HuH-7.5 (cell line): ENCODE measurements at regions not wholly inside any gene's neighbourhood (a gene's known extent, or its start where the extent isn't known, plus 50 kb on each side); places are given as distances from the start of the nearest gene placed in this dataset.

Experiments
- DNase-seq: peaks from one replicate; pipeline ENCODE4 v3.0.0; 2011; ENCODE audit warnings: low spot score

GRCh38 chr16:56140645-56141044, 50.6 kb upstream of the GNAO1 start:
- no peak for DNase-seq

GRCh38 chr16:56137269-56137668, 54.0 kb upstream of the GNAO1 start:
- DNase-seq = no peak

- DNase-seq = no peak
These were observed 55.0 kb upstream of the GNAO1 start for GRCh38 chr16:56136256-56136655.

- DNase-seq = no peak
These were observed 56.5 kb upstream of the GNAO1 start for GRCh38 chr16:56134790-56135189.

- no peak for DNase-seq
These were observed 65.4 kb upstream of the GNAO1 start for GRCh38 chr16:56125922-56126321.

- no peak for DNase-seq
These were observed 69.0 kb upstream of the GNAO1 start for GRCh38 chr16:56122251-56122650.

GRCh38 chr16:56121156-56121500, 70.2 kb upstream of the GNAO1 start:
- no peak for DNase-seq

- no peak for DNase-seq
These were observed 70.7 kb upstream of the GNAO1 start for GRCh38 chr16:56120447-56121155.

- no peak for DNase-seq
These were observed 72.2 kb upstream of the GNAO1 start for GRCh38 chr16:56119133-56119532.

- DNase-seq = no peak
These were observed 74.7 kb upstream of the GNAO1 start for GRCh38 chr16:56116577-56116964.

- no peak for DNase-seq
These were observed 75.3 kb upstream of the GNAO1 start for GRCh38 chr16:56115817-56116576.

- DNase-seq = no peak
These were observed 78.1 kb upstream of the GNAO1 start for GRCh38 chr16:56113223-56113622.

- no peak for DNase-seq
These were observed 80.2 kb upstream of the GNAO1 start for GRCh38 chr16:56111100-56111499.

- no peak for DNase-seq
These were observed 81.3 kb upstream of the GNAO1 start for GRCh38 chr16:56109994-56110393.

GRCh38 chr16:56109205-56109604, 82.1 kb upstream of the GNAO1 start:
- no peak for DNase-seq

- no peak for DNase-seq
These were observed 82.6 kb upstream of the GNAO1 start for GRCh38 chr16:56108724-56109123.

- DNase-seq = no peak
These were observed 83.2 kb upstream of the GNAO1 start for GRCh38 chr16:56108056-56108471.

GRCh38 chr16:56106527-56106926, 84.8 kb upstream of the GNAO1 start:
- DNase-seq = no peak

GRCh38 chr16:56102906-56103305, 88.4 kb upstream of the GNAO1 start:
- no peak for DNase-seq

- DNase-seq = no peak
These were observed 89.1 kb upstream of the GNAO1 start for GRCh38 chr16:56102183-56102686.

GRCh38 chr16:56101480-56101879, 89.8 kb upstream of the GNAO1 start:
- no peak for DNase-seq

GRCh38 chr16:56097306-56097705, 94.0 kb upstream of the GNAO1 start:
- DNase-seq = no peak

GRCh38 chr16:56094231-56094630, 97.1 kb upstream of the GNAO1 start:
- DNase-seq = no peak

GRCh38 chr16:56093055-56093454, 98.2 kb upstream of the GNAO1 start:
- DNase-seq = no peak
